Thyroid gland (tissue), 4 donors: ENCODE measurements at regions not wholly inside any gene's neighbourhood (a gene's known extent, or its start where the extent isn't known, plus 50 kb on each side); places are given as distances from the start of the nearest gene placed in this dataset.

Experiments used
- CTCF ChIP-seq, 6 experiments: fragments of 200-600 bp in 3 of 6; fragments of 450-650 bp in 3 of 6; sonication (generic) in 3 of 6; IDR thresholded peaks; one replicate each; pipeline ENCODE4 v1.5.1; 2016 to 2019; ENCODE audit warnings: antibody characterized with exemption in 6 of 6, mild to moderate bottlenecking in 2 of 6, inconsistent platforms in 1 of 6, moderate library complexity in 1 of 6
- POLR2A ChIP-seq, 2 donors: fragments of 450-650 bp; IDR thresholded peaks; one replicate each; pipeline ENCODE4 v1.6.1; 2017; ENCODE audit warnings: antibody characterized with exemption in 2 of 2, mild to moderate bottlenecking in 2 of 2, moderate library complexity in 1 of 2

DNA sequence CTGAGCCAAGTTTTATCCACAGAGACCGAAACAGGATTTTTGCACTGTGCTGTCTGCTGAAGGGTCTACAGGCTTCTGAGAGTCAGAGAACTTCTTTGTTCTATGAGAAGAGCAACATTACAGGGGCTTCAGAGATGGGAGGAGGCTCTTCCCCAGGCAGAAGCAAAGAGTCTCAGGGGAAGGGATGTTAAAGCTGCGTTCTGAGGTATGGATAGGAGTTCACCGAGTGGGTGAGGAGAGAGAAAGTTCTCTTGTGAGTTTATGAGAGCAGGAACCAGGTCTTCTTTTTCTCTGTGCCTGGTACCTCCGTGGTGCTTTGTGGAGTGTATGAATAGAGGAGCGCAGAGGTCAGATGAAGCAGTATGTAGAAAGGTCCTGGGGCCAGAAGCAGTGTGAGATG is 155.1 kb downstream of the PDGFRA start:
- TF ChIP-seq POLR2A (IDR thresholded peaks at IDR 0.05) (no peak), CTCF (IDR thresholded peaks at IDR 0.05) (no peak)
